ENCODE measurements at regions not wholly inside any gene's neighbourhood (a gene's known extent, or its start where the extent isn't known, plus 50 kb on each side); places are given as distances from the start of the nearest gene placed in this dataset.
"Not testable (repeated sequence)": the region's sequence is repeated elsewhere in the genome, so short reads cannot be mapped to it uniquely, and the experiment has no call there.

DNA sequence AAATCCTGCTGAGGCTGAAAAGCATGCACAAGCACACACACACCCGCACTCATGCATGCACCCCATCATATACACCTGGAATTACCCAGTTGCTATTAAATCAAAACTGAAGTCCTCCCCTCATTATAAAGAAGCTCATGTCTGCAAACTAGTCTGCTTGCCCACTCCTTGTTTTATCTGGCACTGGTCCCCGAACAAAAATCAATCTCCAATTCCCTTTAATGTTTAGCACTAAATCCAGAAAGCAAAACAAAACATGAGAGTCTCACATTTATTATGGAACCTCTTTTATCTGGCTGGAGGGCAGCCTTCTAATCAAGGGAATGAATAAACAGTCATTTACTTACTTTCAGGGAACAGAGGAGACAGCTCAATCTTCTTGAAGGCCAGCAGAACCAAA is 1093.4 kb upstream of the FLRT2 start:
- no peak overlapping the region for H3K27ac Mint-ChIP-seq
- ATAC-seq (replicated peaks in 1 of 2) (no peak), DNase-seq (no peak)
- no peaks in the 10 kb centered on the region for H3K36me3 Mint-ChIP-seq (ENCODE audit: insufficient read depth in 2 of 2)
- no peaks in the 10 kb centered on the region for H3K27me3 Mint-ChIP-seq (ENCODE audit: low read depth)
- H3K9me3 Mint-ChIP-seq, result peaks cover 10 to 13% of the 10 kb centered on the region in 2 donors
- no peaks in the 10 kb centered on the region for H3K4me1 Mint-ChIP-seq (ENCODE audit: low read depth)
- no peak overlapping the region for H3K4me3 Mint-ChIP-seq

DNA sequence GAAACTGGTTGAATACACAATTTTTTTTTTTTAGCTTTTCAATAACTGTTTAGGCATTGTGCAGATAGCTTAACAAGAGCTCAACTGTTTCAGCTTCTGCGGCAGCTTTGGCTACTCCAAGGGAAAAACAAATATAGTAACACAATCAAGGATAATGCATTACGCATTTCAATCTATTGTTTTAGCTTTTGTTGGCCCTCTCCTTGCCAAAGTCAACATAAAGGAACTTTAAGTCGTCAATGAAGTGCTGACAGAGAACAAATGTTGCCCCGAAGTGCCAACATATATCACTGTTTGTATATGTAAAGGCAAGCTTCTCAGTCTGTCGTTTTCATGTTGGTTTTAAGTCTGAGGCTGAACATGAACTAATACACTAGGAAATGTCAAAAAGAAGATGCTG is 1087.4 kb upstream of the FLRT2 start:
- ATAC-seq (replicated peaks in 1 of 2), result no peak
- no peak for DNase-seq
- peaks cover 6 to 10% of the 10 kb centered on the region in 2 donors for H3K9me3 Mint-ChIP-seq
- no peaks in the 10 kb centered on the region for H3K27me3 Mint-ChIP-seq (ENCODE audit: low read depth)
- H3K27ac Mint-ChIP-seq, result no peak overlapping the region
- no peak overlapping the region for H3K4me3 Mint-ChIP-seq
- H3K4me1 Mint-ChIP-seq (ENCODE audit: low read depth), result no peaks in the 10 kb centered on the region
- H3K36me3 Mint-ChIP-seq (ENCODE audit: insufficient read depth in 2 of 2), result no peaks in the 10 kb centered on the region

DNA sequence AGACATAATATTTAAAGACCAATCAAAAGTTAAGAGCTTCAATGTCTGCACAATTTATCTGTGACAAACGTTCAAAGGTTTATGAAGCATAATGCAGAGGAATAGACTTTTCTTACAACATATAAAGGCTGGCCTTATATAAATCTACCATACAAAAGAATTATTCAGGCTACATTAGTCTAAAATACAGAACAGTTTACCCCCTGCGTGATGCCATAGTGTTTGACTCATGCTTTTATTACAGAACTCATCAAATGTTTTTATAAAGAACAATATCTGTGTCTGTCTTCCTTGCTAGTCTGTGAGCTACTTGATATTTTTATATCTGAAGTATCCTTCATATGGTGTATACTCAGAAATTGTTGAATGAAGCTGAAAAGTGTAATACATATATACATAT is 1084.5 kb upstream of the FLRT2 start:
- Mint-ChIP-seq H3K36me3 (ENCODE audit: insufficient read depth in 2 of 2) (no peaks in the 10 kb centered on the region), H3K9me3 (peaks cover 5% of the 10 kb centered on the region in 2 donors), H3K4me3 (no peak overlapping the region), H3K27me3 (ENCODE audit: low read depth) (no peaks in the 10 kb centered on the region), H3K4me1 (ENCODE audit: low read depth) (no peaks in the 10 kb centered on the region), H3K27ac (no peak overlapping the region)
- no peak for DNase-seq
- no peak for ATAC-seq (replicated peaks in 1 of 2)

DNA sequence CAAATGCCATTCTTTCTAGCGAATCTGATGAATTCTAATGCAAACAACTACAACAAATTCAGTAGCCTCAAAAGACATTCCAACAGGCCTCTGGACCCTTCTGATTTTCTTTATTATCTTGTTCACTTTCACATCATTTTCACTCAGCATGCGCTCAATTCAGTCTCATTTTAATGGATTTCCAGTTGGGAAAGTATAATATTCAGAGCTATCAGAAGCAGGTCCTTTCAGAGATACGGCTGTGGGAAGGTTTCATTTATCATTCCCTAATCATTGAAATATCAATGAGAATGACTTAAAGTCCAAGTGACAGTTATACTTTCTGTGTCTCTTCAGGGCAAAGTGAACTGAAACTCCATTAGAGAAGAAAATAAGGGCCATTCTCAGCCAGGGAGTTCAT is 1083.7 kb upstream of the FLRT2 start:
- H3K27me3 Mint-ChIP-seq (ENCODE audit: low read depth), result no peaks in the 10 kb centered on the region
- no peaks in the 10 kb centered on the region for H3K36me3 Mint-ChIP-seq (ENCODE audit: insufficient read depth in 2 of 2)
- ATAC-seq (replicated peaks in 1 of 2) (no peak), DNase-seq (no peak)
- H3K4me1 Mint-ChIP-seq (ENCODE audit: low read depth), result no peaks in the 10 kb centered on the region
- H3K9me3 Mint-ChIP-seq, result peaks cover 3 to 5% of the 10 kb centered on the region in 2 donors
- no peak overlapping the region for H3K27ac Mint-ChIP-seq
- H3K4me3 Mint-ChIP-seq, result no peak overlapping the region

DNA sequence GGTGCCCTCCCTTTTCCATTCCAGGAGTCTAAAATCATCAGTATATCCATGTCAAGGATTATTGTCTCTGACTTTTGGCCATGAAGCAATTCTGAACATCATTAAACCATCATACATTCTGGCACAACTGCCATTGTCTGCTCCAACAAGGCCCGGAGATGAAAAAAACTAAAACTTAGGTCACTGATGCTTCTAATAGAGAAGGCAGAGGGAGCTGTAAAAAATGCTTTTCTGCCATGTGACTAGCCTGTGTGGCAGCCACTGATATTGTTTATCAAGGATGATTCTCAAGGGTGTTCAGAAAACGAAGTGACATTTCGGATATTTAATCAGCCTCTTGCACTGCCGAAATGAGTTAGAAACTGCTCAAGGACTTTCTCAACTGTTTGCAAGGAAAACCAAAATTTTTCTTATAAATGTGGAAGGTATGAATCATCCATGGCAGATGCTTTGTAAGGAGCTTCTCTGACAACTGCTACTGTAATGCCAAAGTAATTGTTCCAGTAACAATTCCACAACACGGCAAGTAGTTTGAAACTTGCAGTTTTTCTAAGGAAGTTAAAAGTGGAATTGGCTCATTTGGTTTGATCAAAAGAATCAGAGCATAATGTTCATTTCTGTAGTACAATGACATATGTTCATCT is 1076.5 kb upstream of the FLRT2 start:
- Mint-ChIP-seq H3K9me3 (no peaks in the 10 kb centered on the region), H3K27ac (no peak overlapping the region), H3K4me3 (no peak overlapping the region), H3K36me3 (ENCODE audit: insufficient read depth in 2 of 2) (no peaks in the 10 kb centered on the region), H3K27me3 (ENCODE audit: low read depth) (no peaks in the 10 kb centered on the region), H3K4me1 (ENCODE audit: low read depth) (no peaks in the 10 kb centered on the region)
- ATAC-seq (replicated peaks in 1 of 2) (no peak), DNase-seq (no peak)

DNA sequence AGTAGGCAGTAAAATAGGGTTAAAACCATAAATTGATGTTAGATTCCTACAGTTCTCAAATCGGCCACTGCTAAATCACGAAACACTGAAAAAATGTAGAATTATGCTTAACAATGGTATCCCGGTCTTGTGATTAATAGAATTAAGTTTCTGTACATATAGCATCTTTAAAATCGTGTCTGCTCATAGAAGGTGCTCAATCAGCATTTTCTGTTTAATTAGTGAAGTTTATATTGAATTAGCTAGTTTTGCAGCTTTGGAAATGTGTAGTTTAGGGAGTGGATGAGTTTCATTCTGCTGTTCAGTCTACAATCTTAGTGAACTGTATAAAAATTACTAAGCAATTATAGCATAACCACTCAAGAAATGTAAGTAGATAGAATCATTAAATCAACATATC is 1075.8 kb upstream of the FLRT2 start:
- Mint-ChIP-seq H3K27me3 (ENCODE audit: low read depth) (no peaks in the 10 kb centered on the region), H3K36me3 (ENCODE audit: insufficient read depth in 2 of 2) (no peaks in the 10 kb centered on the region), H3K4me1 (ENCODE audit: low read depth) (no peaks in the 10 kb centered on the region), H3K27ac (no peak overlapping the region), H3K9me3 (no peaks in the 10 kb centered on the region), H3K4me3 (no peak overlapping the region)
- ATAC-seq (replicated peaks in 1 of 2) (no peak), DNase-seq (no peak)

DNA sequence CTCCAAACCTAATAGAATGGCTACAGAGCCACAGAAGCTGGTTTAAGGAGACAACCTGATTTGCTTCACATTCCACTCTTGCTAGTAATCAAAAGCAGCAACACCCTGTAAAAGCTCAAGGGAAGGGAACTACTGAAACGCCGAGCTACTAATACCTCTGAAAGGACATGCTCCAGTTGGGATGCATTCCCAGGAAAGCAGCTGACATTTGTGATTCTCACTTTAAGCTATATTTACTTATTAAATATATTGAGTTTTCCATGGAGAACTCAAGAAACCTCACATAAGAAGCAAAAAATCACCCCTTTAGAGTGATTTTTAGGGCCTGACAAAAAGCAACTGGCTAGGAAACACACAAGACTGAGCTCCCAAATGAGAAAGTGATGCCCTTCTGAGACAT is 1073.0 kb upstream of the FLRT2 start:
- Mint-ChIP-seq H3K4me1 (ENCODE audit: low read depth) (no peaks in the 10 kb centered on the region), H3K27me3 (ENCODE audit: low read depth) (no peaks in the 10 kb centered on the region), H3K4me3 (no peak overlapping the region), H3K36me3 (ENCODE audit: insufficient read depth in 2 of 2) (no peaks in the 10 kb centered on the region), H3K27ac (no peak overlapping the region), H3K9me3 (no peaks in the 10 kb centered on the region)
- DNase-seq (no peak), ATAC-seq (replicated peaks in 1 of 2) (no peak)

DNA sequence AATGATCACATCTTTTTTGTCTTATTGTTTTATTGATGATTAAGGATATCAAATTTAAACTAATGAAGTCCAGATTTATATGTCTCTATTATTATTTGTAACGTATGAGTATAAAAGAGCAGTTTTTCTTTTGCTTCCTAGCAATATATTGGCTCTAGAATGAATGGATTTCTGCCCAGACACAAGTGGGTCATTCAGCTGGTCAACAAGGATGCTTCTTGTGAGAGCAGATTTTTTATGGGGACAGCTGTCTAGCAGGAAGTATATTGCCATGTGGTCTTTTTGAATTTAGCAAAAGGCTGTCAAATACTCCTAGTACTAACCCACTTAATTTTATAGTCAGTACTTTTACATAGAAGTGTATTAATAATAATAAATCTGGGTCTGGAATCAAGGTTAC is 1071.1 kb upstream of the FLRT2 start:
- Mint-ChIP-seq H3K27me3 (ENCODE audit: low read depth) (no peaks in the 10 kb centered on the region), H3K27ac (no peak overlapping the region), H3K4me1 (ENCODE audit: low read depth) (no peaks in the 10 kb centered on the region), H3K9me3 (no peaks in the 10 kb centered on the region), H3K36me3 (ENCODE audit: insufficient read depth in 2 of 2) (no peaks in the 10 kb centered on the region), H3K4me3 (no peak overlapping the region)
- ATAC-seq (replicated peaks in 1 of 2) (no peak), DNase-seq (no peak)

DNA sequence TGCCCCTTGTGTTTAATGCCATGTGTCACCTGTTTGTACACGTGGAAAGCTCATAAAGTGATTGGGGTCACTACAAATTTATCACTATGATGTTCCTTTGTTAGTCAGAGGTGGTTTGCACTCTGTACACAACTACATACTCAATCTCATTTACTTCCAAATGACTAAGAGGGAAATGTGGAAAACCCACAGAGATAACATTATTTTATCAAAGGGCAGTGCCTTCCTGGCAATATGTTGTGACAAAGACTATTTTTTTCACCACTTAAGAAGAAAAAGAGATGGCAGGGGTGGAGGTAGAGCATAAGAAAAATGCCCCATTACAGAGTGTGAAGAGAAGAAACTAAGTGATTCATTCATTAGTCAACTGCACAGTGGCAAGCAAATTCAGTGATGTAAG is 1064.1 kb upstream of the FLRT2 start:
- H3K4me3 Mint-ChIP-seq, result no peak overlapping the region
- H3K9me3 Mint-ChIP-seq, result peaks cover 1 to 5% of the 10 kb centered on the region in 2 donors
- DNase-seq (no peak), ATAC-seq (replicated peaks in 1 of 2) (no peak)
- H3K27me3 Mint-ChIP-seq (ENCODE audit: low read depth), result no peaks in the 10 kb centered on the region
- H3K4me1 Mint-ChIP-seq (ENCODE audit: low read depth), result no peaks in the 10 kb centered on the region
- no peaks in the 10 kb centered on the region for H3K36me3 Mint-ChIP-seq (ENCODE audit: insufficient read depth in 2 of 2)
- H3K27ac Mint-ChIP-seq, result no peak overlapping the region

DNA sequence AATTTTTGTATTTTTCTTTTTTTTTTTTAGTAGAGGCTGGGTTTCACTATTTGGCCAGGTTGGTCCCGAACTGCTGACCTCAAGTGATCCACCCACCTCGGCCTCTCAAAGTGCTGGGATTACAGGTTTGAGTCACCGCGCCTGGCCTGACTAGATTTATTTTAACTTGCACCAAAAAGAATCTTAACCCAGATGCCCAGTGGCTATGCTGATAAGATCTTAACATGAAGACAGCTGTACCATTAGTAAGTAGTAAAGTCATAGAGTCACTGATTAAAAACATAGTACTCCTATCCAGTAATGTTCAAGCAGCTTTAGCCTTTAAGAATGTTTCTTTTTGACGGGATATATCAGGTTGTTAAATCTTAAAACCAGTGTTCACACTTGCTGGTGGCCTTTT is 1061.8 kb upstream of the FLRT2 start:
- Mint-ChIP-seq H3K36me3 (ENCODE audit: insufficient read depth in 2 of 2) (no peaks in the 10 kb centered on the region), H3K4me1 (ENCODE audit: low read depth) (no peaks in the 10 kb centered on the region), H3K27me3 (ENCODE audit: low read depth) (no peaks in the 10 kb centered on the region), H3K9me3 (peaks cover 1 to 8% of the 10 kb centered on the region in 2 donors), H3K27ac (no peak overlapping the region), H3K4me3 (no peak overlapping the region)
- DNase-seq (no peak), ATAC-seq (replicated peaks in 1 of 2) (no peak)

DNA sequence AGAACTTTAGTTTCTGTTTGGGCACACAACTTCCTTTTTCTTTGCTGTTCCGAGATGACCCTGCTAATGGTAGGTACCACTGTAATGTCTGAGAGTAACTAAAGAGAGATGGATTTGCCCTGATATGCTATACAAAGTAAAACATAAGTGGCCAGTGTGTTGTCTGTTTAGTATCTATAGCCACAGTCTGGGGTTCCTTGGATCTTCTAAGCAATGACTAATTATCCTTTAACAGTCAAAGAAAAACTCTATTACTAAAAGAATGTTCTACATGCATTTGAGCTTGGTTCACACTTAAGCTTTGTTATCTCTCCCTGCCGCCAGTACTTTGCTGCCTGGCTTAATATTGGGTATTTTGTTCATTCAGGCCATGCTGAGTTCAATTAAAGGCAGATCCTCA is 1051.9 kb upstream of the FLRT2 start:
- Mint-ChIP-seq H3K27me3 (ENCODE audit: low read depth) (no peaks in the 10 kb centered on the region), H3K9me3 (peaks cover 0 to 7% of the 10 kb centered on the region in 2 donors), H3K4me1 (ENCODE audit: low read depth) (no peaks in the 10 kb centered on the region), H3K4me3 (no peak overlapping the region), H3K27ac (no peak overlapping the region), H3K36me3 (ENCODE audit: insufficient read depth in 2 of 2) (peaks cover 0 to 2% of the 10 kb centered on the region in 2 donors)
- DNase-seq (no peak), ATAC-seq (replicated peaks in 1 of 2) (no peak)

DNA sequence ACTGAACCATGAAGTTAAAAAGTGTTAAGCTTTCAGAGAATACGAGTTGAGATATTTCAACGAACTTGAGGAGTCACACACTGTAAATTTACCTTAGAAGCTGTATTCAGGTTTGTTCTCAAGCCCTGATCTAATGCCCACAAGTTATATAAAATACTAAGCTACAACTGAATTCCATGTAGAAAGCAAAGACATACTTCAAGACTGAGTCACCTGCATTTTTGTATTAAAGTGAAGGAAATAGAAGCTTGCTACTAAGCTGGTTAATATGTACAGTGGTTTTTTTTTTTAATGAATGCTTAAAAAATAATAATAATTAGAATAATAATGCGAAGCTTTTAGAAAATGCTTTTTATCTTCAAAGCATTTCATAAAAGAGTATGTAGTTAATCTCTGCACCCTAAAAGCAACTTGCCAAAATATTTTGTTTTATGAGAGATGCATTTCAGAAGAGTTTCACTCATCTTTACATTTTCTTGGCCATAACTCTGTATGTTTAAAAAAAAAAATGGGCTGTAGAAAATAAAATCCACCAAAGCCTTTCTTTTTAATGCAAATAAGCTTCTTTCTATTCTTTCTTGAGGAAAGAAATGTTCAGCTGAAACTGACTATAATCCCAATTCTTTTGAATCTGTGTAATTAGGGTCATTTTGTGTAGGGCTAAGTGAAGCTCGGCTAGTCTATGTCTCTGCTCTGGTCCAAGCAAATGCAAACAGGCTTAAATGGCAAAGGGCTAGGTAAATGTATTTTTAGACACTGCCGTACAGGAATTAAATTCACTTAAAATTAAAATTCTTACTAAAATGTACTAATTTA is 1047.5 kb upstream of the FLRT2 start:
- Mint-ChIP-seq H3K9me3 (peaks cover 0 to 4% of the 10 kb centered on the region in 2 donors), H3K27ac (no peak overlapping the region), H3K4me1 (ENCODE audit: low read depth) (no peaks in the 10 kb centered on the region), H3K36me3 (ENCODE audit: insufficient read depth in 2 of 2) (no peaks in the 10 kb centered on the region), H3K4me3 (no peak overlapping the region), H3K27me3 (ENCODE audit: low read depth) (no peaks in the 10 kb centered on the region)
- DNase-seq (no peak), ATAC-seq (replicated peaks in 1 of 2) (no peak)

DNA sequence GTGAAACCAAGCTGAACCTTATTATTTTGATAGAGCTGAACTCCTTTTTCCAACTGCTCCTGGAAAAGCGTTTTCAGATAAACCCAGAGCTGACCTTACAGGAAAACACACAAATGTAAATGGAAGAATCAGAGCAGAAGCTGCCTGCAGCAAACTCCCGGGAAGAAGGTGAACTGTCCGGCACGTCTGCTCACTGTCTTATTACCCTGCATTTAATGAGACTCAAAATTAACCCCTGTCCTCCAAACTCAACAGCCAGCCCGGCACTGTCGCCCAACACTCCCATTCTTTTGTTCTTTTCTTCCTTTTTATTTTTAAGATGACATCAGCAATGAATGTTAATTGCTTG is 1046.9 kb upstream of the FLRT2 start:
- ATAC-seq (replicated peaks in 1 of 2) (no peak), DNase-seq (no peak)
- Mint-ChIP-seq H3K27me3 (ENCODE audit: low read depth) (no peaks in the 10 kb centered on the region), H3K4me1 (ENCODE audit: low read depth) (no peaks in the 10 kb centered on the region), H3K27ac (no peak overlapping the region), H3K36me3 (ENCODE audit: insufficient read depth in 2 of 2) (peaks cover 3% of the 10 kb centered on the region in 2 donors), H3K9me3 (peaks cover 5 to 7% of the 10 kb centered on the region in 2 donors), H3K4me3 (no peak overlapping the region)

DNA sequence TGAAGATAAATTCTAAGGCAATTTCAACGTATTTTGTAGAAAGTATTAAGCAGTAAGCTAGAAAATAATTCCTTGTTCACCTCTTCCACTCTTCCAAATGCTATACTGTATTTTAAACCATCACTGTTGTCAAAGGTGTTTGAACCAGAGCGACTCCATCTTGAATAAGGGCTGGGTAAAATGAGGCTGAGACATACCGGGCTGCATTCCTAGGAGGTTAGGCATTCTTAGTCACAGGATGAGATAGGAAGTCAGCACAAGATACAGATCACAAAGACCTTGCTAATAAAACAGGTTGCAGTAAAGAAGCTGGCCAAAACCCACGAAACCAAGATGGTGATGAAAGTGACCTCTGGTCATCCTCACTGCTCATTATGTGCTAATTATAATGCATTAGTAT is 1045.7 kb upstream of the FLRT2 start:
- not testable (repeated sequence) for H3K4me3 Mint-ChIP-seq; H3K4me1 Mint-ChIP-seq (ENCODE audit: low read depth); H3K9me3 Mint-ChIP-seq; H3K36me3 Mint-ChIP-seq (ENCODE audit: insufficient read depth in 2 of 2); DNase-seq; H3K27me3 Mint-ChIP-seq (ENCODE audit: low read depth); H3K27ac Mint-ChIP-seq; ATAC-seq (replicated peaks in 1 of 2)

Measured in activated T-cell treated with anti-CD3 and anti-CD28 coated beads, Interleukin-2, amount 50 U/mL, for 72 hours (primary cell).